Duodenal mucosa (tissue), 2 donors: ENCODE measurements at regions not wholly inside any gene's neighbourhood (a gene's known extent, or its start where the extent isn't known, plus 50 kb on each side); places are given as distances from the start of the nearest gene placed in this dataset.
"Not testable (repeated sequence)": the region's sequence is repeated elsewhere in the genome, so short reads cannot be mapped to it uniquely, and the experiment has no call there.

ENCODE experiments used
- H3K27ac ChIP-seq: one replicate; pipeline ENCODE4 v1.7.0; 2013; ENCODE audit warnings: low read depth, low read length
- H3K27me3 ChIP-seq, 2 donors: one replicate each; pipeline ENCODE4 v1.7.0; 2013; ENCODE audit warnings: low read length in 2 of 2, control low read depth in 1 of 2; ENCODE audit not compliant: insufficient read depth in 2 of 2, control insufficient read depth in 1 of 2
- H3K36me3 ChIP-seq, 2 donors: one replicate each; pipeline ENCODE4 v1.7.0; 2013; ENCODE audit warnings: low read length in 2 of 2, control low read depth in 1 of 2; ENCODE audit not compliant: insufficient read depth in 2 of 2, control insufficient read depth in 1 of 2
- H3K4me1 ChIP-seq, 2 donors: one replicate each; pipeline ENCODE4 v1.7.0; 2013; ENCODE audit warnings: low read length in 2 of 2, control low read depth in 1 of 2; ENCODE audit not compliant: insufficient read depth in 2 of 2, control insufficient read depth in 1 of 2
- H3K4me3 ChIP-seq, 2 donors: one replicate each; pipeline ENCODE4 v1.7.0; 2013; ENCODE audit warnings: low read length in 2 of 2, low read depth in 1 of 2
- H3K9ac ChIP-seq, 2 donors: one replicate each; pipeline ENCODE4 v1.7.0; 2013; ENCODE audit warnings: low read length in 2 of 2, low read depth in 1 of 2
- H3K9me3 ChIP-seq, 2 donors: one replicate each; pipeline ENCODE4 v1.7.0; 2013; ENCODE audit warnings: low read length in 2 of 2, control low read depth in 1 of 2; ENCODE audit not compliant: control insufficient read depth in 1 of 2

- H3K4me3 ChIP-seq, H3K27ac ChIP-seq: not testable (repeated sequence)
- peaks cover 0 to 11% of the 10 kb centered on the region in 2 donors for H3K4me1 ChIP-seq
Observed at GRCh38 chr14:106761886-106762816, 1235.8 kb downstream of the TMEM121 start.

GRCh38 chr14:106764968-106765369 is 1238.6 kb downstream of the TMEM121 start:
- H3K36me3 ChIP-seq, result not testable (repeated sequence)

More at GRCh38 chr14:106761886-106762816, 1235.8 kb downstream of the TMEM121 start:
- H3K36me3 ChIP-seq, H3K9ac ChIP-seq, H3K9me3 ChIP-seq, H3K27me3 ChIP-seq: not testable (repeated sequence)

GRCh38 chr14:106766145-106766544 is 1239.8 kb downstream of the TMEM121 start:
- Histone ChIP-seq H3K9ac (no peak overlapping the region), H3K27me3 (no peaks in the 10 kb centered on the region), H3K27ac (no peak overlapping the region), H3K36me3 (no peaks in the 10 kb centered on the region), H3K4me3 (no peak overlapping the region), H3K9me3 (no peaks in the 10 kb centered on the region), H3K4me1 (peaks cover 0 to 11% of the 10 kb centered on the region in 2 donors)

More at GRCh38 chr14:106764968-106765369, 1238.6 kb downstream of the TMEM121 start:
- peaks cover 0 to 11% of the 10 kb centered on the region in 2 donors for H3K4me1 ChIP-seq
- H3K27ac ChIP-seq, H3K27me3 ChIP-seq, H3K9me3 ChIP-seq, H3K4me3 ChIP-seq, H3K9ac ChIP-seq: not testable (repeated sequence)

- not testable (repeated sequence) for H3K4me3 ChIP-seq, H3K9ac ChIP-seq, H3K27ac ChIP-seq, H3K36me3 ChIP-seq, H3K27me3 ChIP-seq, H3K9me3 ChIP-seq
- peaks cover 0 to 11% of the 10 kb centered on the region in 2 donors for H3K4me1 ChIP-seq
Observed at GRCh38 chr14:106766551-106767277, 1240.3 kb downstream of the TMEM121 start.

- not testable (repeated sequence) for H3K27ac ChIP-seq, H3K9ac ChIP-seq, H3K27me3 ChIP-seq, H3K4me3 ChIP-seq, H3K36me3 ChIP-seq, H3K9me3 ChIP-seq
- H3K4me1 ChIP-seq, result peaks cover 0 to 11% of the 10 kb centered on the region in 2 donors
Observed at GRCh38 chr14:106768230-106768629, 1241.8 kb downstream of the TMEM121 start.

GRCh38 chr14:106768972-106769700 is 1242.8 kb downstream of the TMEM121 start:
- peaks cover 0 to 17% of the 10 kb centered on the region in 2 donors for H3K4me1 ChIP-seq
- not testable (repeated sequence) for H3K9me3 ChIP-seq, H3K9ac ChIP-seq, H3K4me3 ChIP-seq, H3K27me3 ChIP-seq, H3K27ac ChIP-seq, H3K36me3 ChIP-seq

GRCh38 chr14:106770158-106770672 is 1243.8 kb downstream of the TMEM121 start:
- not testable (repeated sequence) for H3K27me3 ChIP-seq, H3K36me3 ChIP-seq, H3K9ac ChIP-seq, H3K27ac ChIP-seq, H3K4me3 ChIP-seq, H3K9me3 ChIP-seq
- H3K4me1 ChIP-seq, result peaks cover 0 to 23% of the 10 kb centered on the region in 2 donors

- not testable (repeated sequence) for H3K9ac ChIP-seq, H3K27ac ChIP-seq, H3K9me3 ChIP-seq, H3K27me3 ChIP-seq, H3K36me3 ChIP-seq, H3K4me3 ChIP-seq
- H3K4me1 ChIP-seq, result peaks cover 0 to 12% of the 10 kb centered on the region in 2 donors
Observed at GRCh38 chr14:106774889-106775480, 1248.6 kb downstream of the TMEM121 start.

- H3K4me1 ChIP-seq, result peaks cover 0 to 12% of the 10 kb centered on the region in 2 donors
- H3K27me3 ChIP-seq, result no peaks in the 10 kb centered on the region
- no peak overlapping the region for H3K27ac ChIP-seq
- H3K36me3 ChIP-seq, result no peaks in the 10 kb centered on the region
- peaks cover 0 to 3% of the 10 kb centered on the region in 2 donors for H3K9me3 ChIP-seq
- no peak overlapping the region for H3K4me3 ChIP-seq
- H3K9ac ChIP-seq, result no peak overlapping the region
Observed at GRCh38 chr14:106776395-106776983, 1250.1 kb downstream of the TMEM121 start.
